Retinal pigment epithelial cell (primary cell): ENCODE measurements at regions not wholly inside any gene's neighbourhood (a gene's known extent, or its start where the extent isn't known, plus 50 kb on each side); places are given as distances from the start of the nearest gene placed in this dataset.

Experiments
- DNase-seq: peaks from one replicate; pipeline ENCODE4 v3.0.0-alpha.2; 2010; ENCODE audit warnings: low read depth
- H3K4me3 ChIP-seq: 2 replicates; pipeline ENCODE4 v1.5.1; 2011; ENCODE audit warnings: mild to moderate bottlenecking, low read length, control low read depth, moderate library complexity
- CTCF ChIP-seq: conservative IDR thresholded peaks from 2 replicates; pipeline ENCODE4 v1.5.1; 2011; ENCODE audit warnings: low read depth, low read length, control low read depth, inconsistent platforms

DNA sequence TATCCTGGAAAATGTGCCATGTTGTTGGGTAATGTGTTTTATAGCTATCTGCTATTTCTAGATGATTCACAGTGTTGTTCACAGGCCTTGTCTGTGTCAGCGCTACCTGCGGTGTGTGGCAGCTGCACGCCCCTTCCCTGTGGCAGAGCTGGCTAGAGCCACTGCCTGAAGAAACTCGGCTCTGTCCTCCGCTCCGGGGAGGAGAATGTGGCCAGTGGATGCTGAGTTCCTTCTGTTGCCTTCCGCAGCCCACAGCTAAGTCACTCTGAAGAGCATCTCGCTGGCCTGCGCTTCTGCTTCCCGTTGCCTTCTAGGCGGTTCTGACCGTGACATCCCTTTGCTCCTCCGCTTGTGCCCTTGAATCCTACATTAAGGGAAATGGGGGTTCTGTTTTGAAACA is 135.1 kb downstream of the PLG start:
- no peak for DNase-seq
- TF ChIP-seq CTCF, result no peak
- H3K4me3 ChIP-seq, result no peak overlapping the region

DNA sequence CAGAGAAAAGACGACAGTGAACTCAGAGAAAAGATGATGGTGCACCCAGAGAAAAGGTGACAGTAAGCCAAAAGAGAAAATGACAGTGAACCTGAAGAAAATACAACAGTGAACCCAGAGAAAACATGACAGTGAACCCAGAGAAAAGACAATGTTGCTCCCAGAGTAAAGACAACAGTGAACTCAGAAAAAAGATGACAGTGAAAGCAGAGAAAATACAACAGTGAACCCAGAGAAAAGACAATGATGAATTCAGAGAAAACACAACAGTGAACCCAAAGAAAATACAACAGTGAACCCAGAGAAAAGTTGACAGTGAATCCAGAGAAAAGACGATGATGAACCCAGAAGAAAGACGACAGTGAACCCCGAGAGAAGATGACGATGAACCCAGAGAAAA is 140.5 kb upstream of the MAP3K4 start:
- no peak for TF ChIP-seq CTCF
- H3K4me3 ChIP-seq, result no peak overlapping the region
- DNase-seq, result no peak

GRCh38 chr6:160853946-160854345 is 137.6 kb upstream of the MAP3K4 start:
- H3K4me3 ChIP-seq, result no peak overlapping the region
- no peak for DNase-seq
- TF ChIP-seq CTCF, result no peak

DNA sequence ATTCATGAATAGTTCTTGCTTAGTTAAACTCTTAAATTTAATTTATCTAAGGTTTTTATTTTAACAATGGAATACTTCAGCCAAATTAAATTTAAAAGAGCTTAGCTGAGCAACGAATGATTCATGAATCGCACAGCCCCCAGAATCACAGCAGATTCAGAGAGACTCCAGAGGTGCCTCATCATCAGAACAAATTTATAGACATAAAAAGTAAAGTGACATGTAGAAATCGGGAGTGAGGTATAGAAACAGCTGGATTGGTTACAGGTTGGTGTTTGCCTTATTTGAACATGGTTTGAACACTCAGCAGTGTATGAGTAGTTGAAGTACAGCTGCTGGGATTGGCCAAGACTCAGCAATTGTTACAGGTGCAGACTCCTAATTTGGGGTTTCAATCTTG is 132.7 kb upstream of the MAP3K4 start:
- no peak for TF ChIP-seq CTCF
- no peak for DNase-seq
- no peak overlapping the region for H3K4me3 ChIP-seq

DNA sequence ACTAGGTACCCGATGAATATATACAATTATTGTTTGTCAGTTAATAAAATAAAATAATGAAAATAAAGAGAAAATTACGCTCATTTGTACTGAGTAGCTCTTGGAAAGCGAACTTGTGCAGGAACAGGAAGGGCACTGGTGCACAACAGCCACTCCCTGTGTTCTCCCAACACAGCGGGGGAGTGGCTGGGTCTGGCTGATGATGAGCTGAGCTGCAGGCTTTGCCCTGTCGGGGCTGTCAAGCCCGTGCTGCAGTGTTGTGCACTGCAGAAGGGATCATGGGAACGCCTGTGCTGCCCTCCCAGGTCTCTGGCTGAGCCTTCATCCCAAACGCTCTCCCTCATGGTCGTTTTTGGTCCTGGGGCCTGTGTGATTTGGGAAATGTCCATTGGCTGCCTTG is 131.7 kb upstream of the MAP3K4 start:
- no peak overlapping the region for H3K4me3 ChIP-seq
- DNase-seq, result no peak
- no peak for TF ChIP-seq CTCF

- DNase-seq, result no peak
- H3K4me3 ChIP-seq, result no peak overlapping the region
- no peak for TF ChIP-seq CTCF
Measured at GRCh38 chr6:160861824-160862223, 129.7 kb upstream of the MAP3K4 start.

DNA sequence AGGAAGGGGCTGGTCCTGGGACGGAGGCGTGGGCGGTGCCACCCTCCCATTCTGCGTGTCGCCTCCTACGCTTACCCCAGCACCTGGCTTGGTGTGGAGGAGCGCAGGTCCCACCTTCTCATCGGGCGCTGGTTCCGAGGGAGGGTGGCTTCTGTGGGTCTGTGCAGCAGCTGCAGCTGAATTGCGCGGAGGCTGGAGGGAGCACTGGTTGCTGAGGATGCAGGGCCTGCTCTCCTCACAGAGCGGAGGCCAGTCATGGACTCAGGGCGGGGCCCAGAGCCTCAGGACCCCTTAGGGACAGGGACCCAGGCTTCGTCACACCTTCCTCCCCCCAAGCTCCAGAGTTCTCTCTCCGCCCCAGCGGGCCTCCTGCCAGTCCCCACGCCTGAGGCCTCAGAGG is 127.8 kb upstream of the MAP3K4 start:
- DNase-seq, result no peak
- TF ChIP-seq CTCF, result no peak
- H3K4me3 ChIP-seq, result no peak overlapping the region
